ENCODE measurements at regions not wholly inside any gene's neighbourhood (a gene's known extent, or its start where the extent isn't known, plus 50 kb on each side); places are given as distances from the start of the nearest gene placed in this dataset.
"Not testable (repeated sequence)": the region's sequence is repeated elsewhere in the genome, so short reads cannot be mapped to it uniquely, and the experiment has no call there.

- no peaks in the 10 kb centered on the region for H3K36me3 Mint-ChIP-seq
- no peak overlapping the region for H3K27ac Mint-ChIP-seq
Observed at GRCh38 chr6:155882527-155883333, 427.1 kb upstream of the NOX3 start.

GRCh38 chr6:155881826-155882526, 426.3 kb upstream of the NOX3 start:
- Mint-ChIP-seq H3K36me3 (no peaks in the 10 kb centered on the region), H3K4me3 (no peak overlapping the region), H3K4me1 (no peaks in the 10 kb centered on the region), H3K9me3 (no peaks in the 10 kb centered on the region), H3K27me3 (ENCODE audit: low read depth) (no peaks in the 10 kb centered on the region), H3K27ac (no peak overlapping the region)
- no peak for TF ChIP-seq CTCF (IDR thresholded peaks at IDR 0.05; ENCODE audit: unreplicated experiment)
- no peak for DNase-seq (ENCODE audit: low spot score in 2 of 2, unreplicated experiment in 2 of 2)

More at GRCh38 chr6:155882527-155883333, 427.1 kb upstream of the NOX3 start:
- no peaks in the 10 kb centered on the region for H3K27me3 Mint-ChIP-seq (ENCODE audit: low read depth)
- H3K4me3 Mint-ChIP-seq, result no peak overlapping the region
- TF ChIP-seq CTCF (IDR thresholded peaks at IDR 0.05; ENCODE audit: unreplicated experiment), result no peak
- no peaks in the 10 kb centered on the region for H3K9me3 Mint-ChIP-seq
- no peak for DNase-seq (ENCODE audit: low spot score in 2 of 2, unreplicated experiment in 2 of 2)
- no peaks in the 10 kb centered on the region for H3K4me1 Mint-ChIP-seq

- no peak overlapping the region for H3K4me3 Mint-ChIP-seq
- H3K4me1 Mint-ChIP-seq, result no peaks in the 10 kb centered on the region
- H3K9me3 Mint-ChIP-seq, result no peaks in the 10 kb centered on the region
- H3K27me3 Mint-ChIP-seq (ENCODE audit: low read depth), result no peaks in the 10 kb centered on the region
- TF ChIP-seq CTCF (IDR thresholded peaks at IDR 0.05; ENCODE audit: unreplicated experiment), result no peak
- DNase-seq (ENCODE audit: low spot score in 2 of 2, unreplicated experiment in 2 of 2), result no peak
- no peak overlapping the region for H3K27ac Mint-ChIP-seq
- H3K36me3 Mint-ChIP-seq, result no peaks in the 10 kb centered on the region
Observed at GRCh38 chr6:155880900-155881299, 425.3 kb upstream of the NOX3 start.

- peaks cover 3% of the 10 kb centered on the region for H3K9me3 Mint-ChIP-seq
- no peak overlapping the region for H3K4me3 Mint-ChIP-seq
- no peak overlapping the region for H3K27ac Mint-ChIP-seq
- no peaks in the 10 kb centered on the region for H3K27me3 Mint-ChIP-seq (ENCODE audit: low read depth)
- DNase-seq (ENCODE audit: low spot score in 2 of 2, unreplicated experiment in 2 of 2), result no peak
- H3K4me1 Mint-ChIP-seq, result no peaks in the 10 kb centered on the region
- no peaks in the 10 kb centered on the region for H3K36me3 Mint-ChIP-seq
- TF ChIP-seq CTCF (IDR thresholded peaks at IDR 0.05; ENCODE audit: unreplicated experiment), result no peak
Observed at GRCh38 chr6:155872961-155873360, 417.3 kb upstream of the NOX3 start.

GRCh38 chr6:155867682-155868081, 412.0 kb upstream of the NOX3 start:
- Mint-ChIP-seq H3K4me3 (no peak overlapping the region), H3K4me1 (peaks cover 2% of the 10 kb centered on the region), H3K27me3 (ENCODE audit: low read depth) (no peaks in the 10 kb centered on the region), H3K27ac (no peak overlapping the region), H3K36me3 (no peaks in the 10 kb centered on the region), H3K9me3 (peaks cover 7% of the 10 kb centered on the region)
- no peak for TF ChIP-seq CTCF (IDR thresholded peaks at IDR 0.05; ENCODE audit: unreplicated experiment)
- no peak for DNase-seq (ENCODE audit: low spot score in 2 of 2, unreplicated experiment in 2 of 2)

GRCh38 chr6:155866676-155867390, 411.2 kb upstream of the NOX3 start:
- not testable (repeated sequence) for H3K4me3 Mint-ChIP-seq; H3K27ac Mint-ChIP-seq; DNase-seq (ENCODE audit: low spot score in 2 of 2, unreplicated experiment in 2 of 2); H3K27me3 Mint-ChIP-seq (ENCODE audit: low read depth); H3K4me1 Mint-ChIP-seq; H3K9me3 Mint-ChIP-seq; H3K36me3 Mint-ChIP-seq

Data from mesothelial cell of epicardium (in vitro differentiated cells).